Endodermal cell (in vitro differentiated cells): ENCODE measurements at regions not wholly inside any gene's neighbourhood (a gene's known extent, or its start where the extent isn't known, plus 50 kb on each side); places are given as distances from the start of the nearest gene placed in this dataset.

ENCODE experiments used
- DNase-seq: peaks from one replicate; pipeline ENCODE4 v3.0.0-alpha.2; 2017
- H3K27ac ChIP-seq: 2 replicates; pipeline ENCODE4 v1.5.1; 2013; ENCODE audit warnings: mild to moderate bottlenecking, low read depth, low read length, moderate library complexity
- H3K27me3 ChIP-seq: 2 replicates; pipeline ENCODE4 v1.6.1; 2013; ENCODE audit warnings: mild to moderate bottlenecking, low read length, moderate library complexity; ENCODE audit not compliant: insufficient read depth, control insufficient read depth, poor library complexity, severe bottlenecking
- H3K36me3 ChIP-seq: 2 replicates; pipeline ENCODE4 v1.7.0; 2013; ENCODE audit warnings: mild to moderate bottlenecking, low read length, moderate library complexity; ENCODE audit not compliant: control insufficient read depth, insufficient read depth
- H3K4me1 ChIP-seq: one replicate; pipeline ENCODE4 v1.7.0; 2013; ENCODE audit warnings: low read length; ENCODE audit not compliant: control insufficient read depth, insufficient read depth
- H3K4me3 ChIP-seq: 2 replicates; pipeline ENCODE4 v1.5.1; 2013; ENCODE audit warnings: mild to moderate bottlenecking, low read length, moderate library complexity
- H3K9ac ChIP-seq: 2 replicates; pipeline ENCODE4 v1.6.1; 2013; ENCODE audit warnings: mild to moderate bottlenecking, low read length, moderate library complexity; ENCODE audit not compliant: poor library complexity, severe bottlenecking; ENCODE audit errors: extremely low read depth
- H3K9me3 ChIP-seq: 2 replicates; pipeline ENCODE4 v1.6.1; 2013; ENCODE audit warnings: mild to moderate bottlenecking, low read length, moderate library complexity; ENCODE audit not compliant: control insufficient read depth
- H3K27ac Mint-ChIP-seq: 2 replicates; pipeline ENCODE4 v1.8.0; 2020; ENCODE audit warnings: mixed read lengths
- H3K27me3 Mint-ChIP-seq: 2 replicates; pipeline ENCODE4 v1.8.0; 2021; ENCODE audit warnings: mild to moderate bottlenecking, mixed read lengths; ENCODE audit not compliant: insufficient read depth
- H3K36me3 Mint-ChIP-seq: 2 replicates; pipeline ENCODE4 v1.8.0; 2020; ENCODE audit warnings: low read depth, mixed read lengths
- H3K4me1 Mint-ChIP-seq: 2 replicates; pipeline ENCODE4 v1.8.0; 2020; ENCODE audit warnings: mixed read lengths
- H3K4me3 Mint-ChIP-seq: 2 replicates; pipeline ENCODE4 v1.8.0; 2020; ENCODE audit warnings: mild to moderate bottlenecking, moderate library complexity, mixed read lengths
- H3K9me3 Mint-ChIP-seq: 2 replicates; pipeline ENCODE4 v1.8.0; 2020; ENCODE audit warnings: mild to moderate bottlenecking, mixed read lengths
- WGBS, 2 experiments: methylation state at CpG; one replicate each; pipeline versions ENCODE4 v1.1.5 to v1.1.7; 2013; ENCODE audit warnings: missing lambda C conversion rate in 2 of 2, mixed read lengths in 1 of 2; ENCODE audit not compliant: insufficient coverage in 1 of 2, insufficient read length in 1 of 2; 5-methylcytosine and 5-hydroxymethylcytosine counted together
- TF ChIP-seq, protein P1 (sequence below): fragments of 200-600 bp; sonication (generic); conservative IDR thresholded peaks from 2 replicates; pipeline ENCODE4 v1.5.0; 2021; ENCODE audit warnings: antibody characterized with exemption, mild to moderate bottlenecking

DNA sequence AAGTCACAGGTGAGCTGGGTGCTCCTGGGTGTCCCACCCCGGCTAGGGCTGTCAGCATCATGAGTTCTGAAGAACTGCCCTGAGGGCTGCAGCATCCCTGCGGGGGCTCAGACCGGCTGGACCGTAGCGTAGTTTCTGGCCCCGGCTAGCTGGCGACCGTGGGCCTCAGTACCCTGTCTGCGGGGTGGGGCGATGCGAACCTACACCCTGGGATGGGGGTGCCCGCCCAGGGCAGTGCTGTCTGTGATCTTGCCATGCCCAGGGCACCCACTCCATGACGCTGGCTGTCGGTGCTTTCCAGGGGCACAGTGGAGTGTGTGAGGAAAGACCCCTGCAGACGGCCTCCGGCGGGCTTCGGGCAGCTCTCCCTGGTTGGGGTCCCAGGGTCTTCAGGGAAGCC lies 66.5 kb upstream of the IRX4 start:
- 92 to 100% methylated on average over 7 to 18 of the region's 18 CpGs for WGBS, 2 experiments
- TF ChIP-seq, protein P1, sequence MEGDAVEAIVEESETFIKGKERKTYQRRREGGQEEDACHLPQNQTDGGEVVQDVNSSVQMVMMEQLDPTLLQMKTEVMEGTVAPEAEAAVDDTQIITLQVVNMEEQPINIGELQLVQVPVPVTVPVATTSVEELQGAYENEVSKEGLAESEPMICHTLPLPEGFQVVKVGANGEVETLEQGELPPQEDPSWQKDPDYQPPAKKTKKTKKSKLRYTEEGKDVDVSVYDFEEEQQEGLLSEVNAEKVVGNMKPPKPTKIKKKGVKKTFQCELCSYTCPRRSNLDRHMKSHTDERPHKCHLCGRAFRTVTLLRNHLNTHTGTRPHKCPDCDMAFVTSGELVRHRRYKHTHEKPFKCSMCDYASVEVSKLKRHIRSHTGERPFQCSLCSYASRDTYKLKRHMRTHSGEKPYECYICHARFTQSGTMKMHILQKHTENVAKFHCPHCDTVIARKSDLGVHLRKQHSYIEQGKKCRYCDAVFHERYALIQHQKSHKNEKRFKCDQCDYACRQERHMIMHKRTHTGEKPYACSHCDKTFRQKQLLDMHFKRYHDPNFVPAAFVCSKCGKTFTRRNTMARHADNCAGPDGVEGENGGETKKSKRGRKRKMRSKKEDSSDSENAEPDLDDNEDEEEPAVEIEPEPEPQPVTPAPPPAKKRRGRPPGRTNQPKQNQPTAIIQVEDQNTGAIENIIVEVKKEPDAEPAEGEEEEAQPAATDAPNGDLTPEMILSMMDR: no peak
- DNase-seq: no peak
- Mint-ChIP-seq H3K4me3 (no peak overlapping the region), H3K36me3 (no peaks in the 10 kb centered on the region), H3K4me1 (peaks cover 12% of the 10 kb centered on the region), H3K9me3 (no peaks in the 10 kb centered on the region), H3K27ac (no peak overlapping the region), H3K27me3 (peaks cover 8% of the 10 kb centered on the region)
- Histone ChIP-seq H3K27me3 (no peaks in the 10 kb centered on the region), H3K27ac (no peak overlapping the region), H3K4me3 (no peak overlapping the region), H3K9ac (no peak overlapping the region), H3K36me3 (no peaks in the 10 kb centered on the region), H3K9me3 (no peaks in the 10 kb centered on the region), H3K4me1 (peaks cover 4% of the 10 kb centered on the region)

DNA sequence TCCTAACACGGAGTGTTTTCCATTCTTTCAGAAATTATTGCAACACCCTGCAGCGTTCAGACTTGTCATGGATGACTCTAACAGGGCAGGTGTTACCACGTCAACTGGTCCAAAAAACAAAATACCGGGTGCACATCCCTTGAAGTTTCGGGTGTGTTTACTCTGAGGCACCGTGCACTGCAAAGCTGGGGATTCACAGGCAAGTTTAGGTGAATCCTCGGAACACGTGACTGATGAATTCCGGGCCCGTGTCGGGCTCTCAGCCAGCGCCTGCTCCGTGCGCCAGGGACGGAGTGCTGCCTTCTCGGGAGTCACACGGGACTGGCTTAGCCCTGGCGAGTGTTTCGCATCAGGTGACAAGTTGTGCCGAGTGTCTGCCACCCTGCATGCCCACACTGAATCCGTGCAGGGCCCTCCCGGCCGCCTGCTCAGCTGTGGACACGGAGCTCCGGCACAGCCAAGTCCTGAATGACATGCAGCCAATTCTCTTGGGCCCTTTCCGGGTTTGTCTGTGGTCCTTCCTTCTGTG lies 66.0 kb upstream of the IRX4 start:
- Histone ChIP-seq H3K27me3 (no peaks in the 10 kb centered on the region), H3K4me3 (no peak overlapping the region), H3K9me3 (no peaks in the 10 kb centered on the region), H3K4me1 (peaks cover 4% of the 10 kb centered on the region), H3K27ac (no peak overlapping the region), H3K36me3 (no peaks in the 10 kb centered on the region), H3K9ac (no peak overlapping the region)
- Mint-ChIP-seq H3K4me1 (peaks cover 13% of the 10 kb centered on the region), H3K4me3 (no peak overlapping the region), H3K9me3 (no peaks in the 10 kb centered on the region), H3K36me3 (no peaks in the 10 kb centered on the region), H3K27me3 (peaks cover 10% of the 10 kb centered on the region), H3K27ac (no peak overlapping the region)
- no peak for DNase-seq
- TF ChIP-seq, protein P1: no peak
- WGBS, 2 experiments: 90 to 94% methylated on average over 17 to 26 of the region's 26 CpGs

DNA sequence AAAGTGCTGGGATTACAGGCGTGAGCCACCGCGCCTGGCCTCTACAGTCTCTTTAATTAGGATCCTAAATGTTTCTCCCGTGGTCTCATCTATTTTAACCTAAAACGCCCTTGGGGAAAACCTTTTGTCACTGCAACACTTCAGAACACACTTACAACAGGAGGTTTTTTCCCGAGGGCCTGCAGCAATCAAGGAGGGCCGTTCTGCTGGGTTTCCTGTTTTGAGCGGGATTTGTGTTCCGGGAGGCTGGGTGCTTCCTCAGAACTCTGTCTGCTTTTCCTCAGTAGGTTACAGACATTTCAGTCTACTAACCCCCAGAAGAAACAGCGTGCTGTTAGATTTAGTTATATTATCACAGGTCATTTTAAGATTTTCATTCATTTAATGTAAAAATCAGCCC lies 65.4 kb upstream of the IRX4 start:
- no peak overlapping the region for H3K27ac Mint-ChIP-seq
- H3K4me1 Mint-ChIP-seq: peaks cover 13% of the 10 kb centered on the region
- H3K4me3 Mint-ChIP-seq: no peak overlapping the region

More for the DNA sequence above, 65.4 kb upstream of the IRX4 start:
- DNase-seq: no peak
- TF ChIP-seq, protein P1: no peak
- Mint-ChIP-seq H3K36me3 (no peaks in the 10 kb centered on the region), H3K9me3 (no peaks in the 10 kb centered on the region), H3K27me3 (peaks cover 10% of the 10 kb centered on the region)
- no peak overlapping the region for H3K27ac ChIP-seq
- H3K9me3 ChIP-seq: no peaks in the 10 kb centered on the region
- peaks cover 4% of the 10 kb centered on the region for H3K4me1 ChIP-seq
- no peak overlapping the region for H3K4me3 ChIP-seq
- no peaks in the 10 kb centered on the region for H3K36me3 ChIP-seq
- WGBS, 2 experiments: 79 to 100% methylated on average over 1 to 10 of the region's 10 CpGs
- H3K9ac ChIP-seq: no peak overlapping the region
- H3K27me3 ChIP-seq: no peaks in the 10 kb centered on the region
